ENCODE measurements at regions not wholly inside any gene's neighbourhood (a gene's known extent, or its start where the extent isn't known, plus 50 kb on each side); places are given as distances from the start of the nearest gene placed in this dataset.

GRCh38 chr6:11952316-11952715 is 59.8 kb upstream of the HIVEP1 start (continued):
- no peak for TF ChIP-seq DIDO1 (tag; IDR thresholded peaks at IDR 0.05; ENCODE audit: low read depth)

DNA sequence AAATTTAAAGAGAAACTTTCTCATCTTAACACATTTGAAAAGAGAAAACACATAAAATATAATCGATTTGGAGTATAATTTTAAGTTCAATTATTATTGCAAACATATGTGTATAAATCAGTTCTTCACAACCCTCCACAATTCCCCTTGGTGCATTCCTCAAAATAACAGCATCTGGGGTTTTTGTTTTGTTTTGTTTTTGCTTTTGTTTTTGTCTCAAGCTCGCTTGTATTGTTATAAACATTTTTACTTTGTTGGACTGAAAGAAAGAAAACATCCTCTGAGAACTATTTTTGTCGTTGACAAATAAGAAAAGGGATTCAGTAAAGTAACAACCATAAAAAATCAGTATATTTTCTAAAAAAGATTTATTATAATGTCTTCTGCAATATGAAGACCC is 60.2 kb upstream of the HIVEP1 start:
- Histone ChIP-seq H2AFZ (ENCODE audit: low read depth, low read length) (peak overlapping the region; percentile 94), H3K9ac (ENCODE audit: insufficient read depth in 1 of 2, low read depth in 2 of 2, low read length in 2 of 2) (no peak overlapping the region), H3K9me3 (replicated peaks; ENCODE audit: control insufficient read depth, insufficient read depth, low read depth, low read length) (no peaks in the 10 kb centered on the region), H3K27ac (ENCODE audit: extremely low read depth, low read depth, low read length) (no peak overlapping the region), H3K36me3 (ENCODE audit: control insufficient read depth, insufficient read depth, low read length) (no peaks in the 10 kb centered on the region), H3K4me2 (ENCODE audit: insufficient read depth, low read length) (no peak overlapping the region), H3K4me3 (no peak overlapping the region), H3K27me3 (ENCODE audit: control insufficient read depth in 2 of 2, insufficient read depth in 2 of 2, low read length in 2 of 2) (no peaks in the 10 kb centered on the region), H4K20me1 (replicated peaks; ENCODE audit: control insufficient read depth, insufficient read depth, low read length) (no peaks in the 10 kb centered on the region), H3K9me1 (ENCODE audit: control insufficient read depth, insufficient read depth, low read length) (no peaks in the 10 kb centered on the region), H3K79me2 (ENCODE audit: control insufficient read depth, insufficient read depth, low read length) (no peaks in the 10 kb centered on the region), H3K4me1 (replicated peaks in 1 of 2; ENCODE audit: control insufficient read depth in 2 of 2, insufficient read depth in 2 of 2, low read length in 2 of 2) (peaks cover 0 to 9% of the 10 kb centered on the region in 2 experiments; a peak in 2 of 5 replicates)
- ChIA-PET POLR2A (no interaction called here), CTCF (ENCODE audit: low intra/inter-chr PET ratio) (no interaction called here)
- ATAC-seq, result no peak
- in situ Hi-C loops (cut with MboI), result no loop called here
- no peak for FAIRE-seq
- TF ChIP-seq CHD1 (IDR thresholded peaks at IDR 0.05; ENCODE audit: low read length) (no peak), ZBTB33 (CRISPR knock-in tag; IDR thresholded peaks at IDR 0.05) (no peak), CUX1 (CRISPR knock-in tag; IDR thresholded peaks at IDR 0.05) (peak; percentile 65; the same call in 1 of the 2 replicates), DNMT1 (IDR thresholded peaks at IDR 0.05) (no peak)
- WGBS (ENCODE audit: insufficient coverage, low coverage, missing lambda C conversion rate), result 28% methylated on average over 3 of the region's 3 CpGs
- no TSS peak for BruUV-seq (replicated peaks)
- DNase-seq (ENCODE audit: extremely low read depth in 1 of 4, low spot score in 3 of 4), result no peak
- intact Hi-C loops (cut with micrococcal nuclease), result no loop called here

Measured in K562 (cell line).